Bronchial epithelial cell (primary cell): ENCODE measurements at regions not wholly inside any gene's neighbourhood (a gene's known extent, or its start where the extent isn't known, plus 50 kb on each side); places are given as distances from the start of the nearest gene placed in this dataset.
A peak's percentile ranks its signal among the peaks of the same experiment; 100 is the strongest.

Source experiments
- DNase-seq: peaks from one replicate; pipeline ENCODE4 v3.0.0-alpha.2; 2010; ENCODE audit warnings: low read depth
- FAIRE-seq: peaks from 2 replicates; lab custom pipeline; 2011; peaks lifted over from hg19 to GRCh38; lab: Jason Lieb, UNC
- H3K27me3 ChIP-seq: 2 replicates; pipeline ENCODE4 v1.5.1; 2011; ENCODE audit warnings: low read length; ENCODE audit not compliant: control insufficient read depth, insufficient read depth
- H3K36me3 ChIP-seq: 2 replicates; pipeline ENCODE4 v1.5.1; 2011; ENCODE audit warnings: low read length; ENCODE audit not compliant: control insufficient read depth, insufficient read depth
- H3K4me3 ChIP-seq: 2 replicates; pipeline ENCODE4 v1.5.1; 2011; ENCODE audit warnings: mild to moderate bottlenecking, low read depth, low read length, control low read depth
- TF ChIP-seq, protein P1 (sequence below): IDR thresholded peaks from 2 replicates; pipeline ENCODE4 v1.5.1; 2011; ENCODE audit warnings: mild to moderate bottlenecking, moderate library complexity, low read length, control low read depth, inconsistent platforms; ENCODE audit not compliant: insufficient read depth, severe bottlenecking

DNA sequence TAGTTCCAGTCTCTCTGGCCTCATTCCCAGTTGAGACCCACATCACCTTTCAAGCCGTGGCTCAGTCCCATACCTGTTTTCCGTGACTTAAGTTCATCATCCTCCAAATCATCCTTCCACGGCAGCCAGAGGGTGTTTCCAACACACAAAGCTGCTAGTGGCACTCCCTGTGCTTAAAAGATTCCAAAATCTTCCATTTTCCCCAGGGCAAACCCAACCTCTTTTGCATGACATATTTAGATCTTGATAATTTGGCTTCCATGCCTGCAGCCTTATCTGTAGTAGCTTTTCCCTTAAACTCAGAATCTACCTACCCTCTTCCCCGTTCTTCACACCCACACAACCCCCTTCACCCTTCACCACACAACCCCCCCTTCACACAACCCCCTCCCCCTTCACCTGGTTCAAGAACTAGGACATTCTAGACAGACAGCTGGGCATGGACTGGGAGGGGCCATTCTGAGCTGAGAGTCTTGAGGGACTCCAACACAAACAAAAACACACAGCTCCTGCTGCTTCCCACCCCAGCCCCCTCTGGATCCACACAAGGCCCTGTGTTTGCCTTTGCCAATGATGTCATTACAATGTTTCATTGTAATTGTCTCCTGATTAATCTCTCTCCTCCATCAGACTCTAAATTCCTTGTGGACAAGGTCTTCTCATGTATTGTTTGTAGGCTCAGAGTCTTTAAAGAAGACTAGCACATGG is 268.2 kb downstream of the SH3GL2 start:
- TF ChIP-seq, protein P1, sequence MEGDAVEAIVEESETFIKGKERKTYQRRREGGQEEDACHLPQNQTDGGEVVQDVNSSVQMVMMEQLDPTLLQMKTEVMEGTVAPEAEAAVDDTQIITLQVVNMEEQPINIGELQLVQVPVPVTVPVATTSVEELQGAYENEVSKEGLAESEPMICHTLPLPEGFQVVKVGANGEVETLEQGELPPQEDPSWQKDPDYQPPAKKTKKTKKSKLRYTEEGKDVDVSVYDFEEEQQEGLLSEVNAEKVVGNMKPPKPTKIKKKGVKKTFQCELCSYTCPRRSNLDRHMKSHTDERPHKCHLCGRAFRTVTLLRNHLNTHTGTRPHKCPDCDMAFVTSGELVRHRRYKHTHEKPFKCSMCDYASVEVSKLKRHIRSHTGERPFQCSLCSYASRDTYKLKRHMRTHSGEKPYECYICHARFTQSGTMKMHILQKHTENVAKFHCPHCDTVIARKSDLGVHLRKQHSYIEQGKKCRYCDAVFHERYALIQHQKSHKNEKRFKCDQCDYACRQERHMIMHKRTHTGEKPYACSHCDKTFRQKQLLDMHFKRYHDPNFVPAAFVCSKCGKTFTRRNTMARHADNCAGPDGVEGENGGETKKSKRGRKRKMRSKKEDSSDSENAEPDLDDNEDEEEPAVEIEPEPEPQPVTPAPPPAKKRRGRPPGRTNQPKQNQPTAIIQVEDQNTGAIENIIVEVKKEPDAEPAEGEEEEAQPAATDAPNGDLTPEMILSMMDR: no peak
- no peaks in the 10 kb centered on the region for H3K27me3 ChIP-seq
- no peaks in the 10 kb centered on the region for H3K36me3 ChIP-seq
- FAIRE-seq: no peak
- H3K4me3 ChIP-seq: no peak overlapping the region
- no peak for DNase-seq

DNA sequence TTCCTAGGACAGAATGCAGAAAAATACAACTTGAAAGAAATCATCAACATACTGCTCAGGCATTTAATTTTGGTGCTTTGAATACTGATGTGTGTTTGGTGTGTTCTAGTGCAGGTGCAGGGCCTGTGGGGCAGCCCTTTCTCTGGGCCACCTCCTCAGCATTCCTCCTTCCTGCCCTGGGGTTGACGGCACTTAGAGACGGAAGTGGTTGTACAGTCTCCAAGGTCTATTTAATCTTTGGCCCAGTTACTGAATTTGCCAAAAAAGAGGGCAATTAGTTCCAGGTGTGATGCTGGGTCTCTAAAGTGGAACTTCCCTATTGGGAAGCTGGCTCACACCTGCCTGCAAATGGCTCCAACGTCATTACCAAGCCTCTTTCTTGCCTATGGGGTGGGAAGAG is 269.0 kb downstream of the SH3GL2 start:
- no peaks in the 10 kb centered on the region for H3K36me3 ChIP-seq
- TF ChIP-seq, protein P1: no peak
- DNase-seq: no peak
- no peak overlapping the region for H3K4me3 ChIP-seq
- H3K27me3 ChIP-seq: no peaks in the 10 kb centered on the region
- FAIRE-seq: no peak

DNA sequence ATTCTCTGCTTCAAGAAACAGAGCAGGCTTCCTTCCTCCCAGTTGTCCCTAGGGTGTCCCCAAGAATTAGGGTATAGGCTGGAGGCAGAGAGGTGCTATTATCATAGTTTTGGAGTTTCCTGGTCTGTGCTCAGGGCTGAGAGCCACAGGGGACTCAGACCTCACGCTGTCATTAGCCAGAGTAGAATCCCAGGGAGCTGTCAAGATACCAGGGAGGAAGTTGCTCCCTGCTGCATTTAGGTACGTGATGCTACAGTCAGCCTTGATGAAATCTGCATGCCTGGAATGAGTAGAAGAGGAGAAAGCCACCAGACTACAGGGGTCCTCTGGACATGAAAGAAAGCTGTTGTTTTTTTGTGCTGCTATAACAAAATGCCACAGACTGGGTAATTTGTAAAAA is 273.2 kb downstream of the SH3GL2 start:
- DNase-seq: no peak

DNA sequence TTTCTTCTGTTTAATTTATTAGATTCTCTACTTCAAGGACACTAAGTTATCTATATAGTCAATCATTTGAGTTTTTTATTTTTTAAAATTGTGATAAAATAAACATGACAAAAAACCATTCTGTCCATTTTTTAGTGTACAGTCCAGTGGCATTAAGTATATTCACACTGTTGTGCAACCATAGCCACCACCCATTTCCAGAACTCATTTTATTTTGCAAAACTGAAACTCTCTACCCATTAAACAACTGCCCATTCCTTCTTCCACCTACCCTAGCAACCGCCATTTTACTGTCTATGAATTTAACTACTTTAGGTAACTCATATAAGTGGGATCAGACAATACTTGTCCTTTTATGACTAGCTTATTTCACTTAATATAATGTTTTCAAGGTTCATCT is 275.6 kb downstream of the SH3GL2 start:
- DNase-seq (no peak), FAIRE-seq (no peak)
- Histone ChIP-seq H3K27me3 (no peaks in the 10 kb centered on the region), H3K4me3 (no peak overlapping the region), H3K36me3 (no peaks in the 10 kb centered on the region)
- TF ChIP-seq, protein P1: no peak

More for the DNA sequence above, 273.2 kb downstream of the SH3GL2 start:
- TF ChIP-seq, protein P1: no peak
- peak; percentile 13 for FAIRE-seq
- no peaks in the 10 kb centered on the region for H3K36me3 ChIP-seq
- H3K27me3 ChIP-seq: no peaks in the 10 kb centered on the region
- no peak overlapping the region for H3K4me3 ChIP-seq

- no peaks in the 10 kb centered on the region for H3K27me3 ChIP-seq
- no peak for FAIRE-seq
- H3K4me3 ChIP-seq: no peak overlapping the region
- TF ChIP-seq, protein P1: no peak
- H3K36me3 ChIP-seq: no peaks in the 10 kb centered on the region
- no peak for DNase-seq
These were observed 278.1 kb downstream of the SH3GL2 start for GRCh38 chr9:17856995-17857394.

- no peak for FAIRE-seq
- no peak for DNase-seq
- TF ChIP-seq, protein P1: no peak
- Histone ChIP-seq H3K36me3 (no peaks in the 10 kb centered on the region), H3K27me3 (no peaks in the 10 kb centered on the region), H3K4me3 (no peak overlapping the region)
These were observed 280.4 kb downstream of the SH3GL2 start for GRCh38 chr9:17859228-17859627.
